Lung (tissue), 11 donors: ENCODE measurements at regions not wholly inside any gene's neighbourhood (a gene's known extent, or its start where the extent isn't known, plus 50 kb on each side); places are given as distances from the start of the nearest gene placed in this dataset.
A peak's percentile ranks its signal among the peaks of the same experiment; 100 is the strongest.

Experiments
- ATAC-seq: fragments of 200-7000 bp; cut with Tn5 transposase; one replicate; pipeline ENCODE4 v1.9.1; 2020; ENCODE audit warnings: moderate number of reproducible peaks; ENCODE audit not compliant: insufficient read depth, low FRiP score
- DNase-seq, 3 donors: peaks; one replicate each; pipeline ENCODE4 v3.0.0-alpha.2; 2013 to 2017
- H3K27ac ChIP-seq, 2 donors: one replicate each; pipeline ENCODE4 v1.5.1; 2013; ENCODE audit warnings: mild to moderate bottlenecking in 2 of 2, moderate library complexity in 2 of 2, control low read depth in 1 of 2, inconsistent platforms in 1 of 2, low read depth in 1 of 2, low read length in 1 of 2
- H3K27me3 ChIP-seq, 3 donors: one replicate each; pipeline ENCODE4 v1.5.1; 2013; ENCODE audit warnings: low read length in 2 of 3; ENCODE audit not compliant: control insufficient read depth in 3 of 3, insufficient read depth in 3 of 3
- H3K36me3 ChIP-seq, 4 donors: one replicate each; pipeline ENCODE4 v1.5.1; 2013; ENCODE audit warnings: low read length in 4 of 4, mild to moderate bottlenecking in 1 of 4, moderate library complexity in 1 of 4; ENCODE audit not compliant: control insufficient read depth in 4 of 4, insufficient read depth in 4 of 4
- H3K4me1 ChIP-seq, 5 donors: one replicate each; pipeline ENCODE4 v1.5.1; 2013; ENCODE audit warnings: low read length in 5 of 5, mild to moderate bottlenecking in 2 of 5, moderate library complexity in 1 of 5; ENCODE audit not compliant: control insufficient read depth in 5 of 5, insufficient read depth in 5 of 5
- H3K4me3 ChIP-seq: one replicate; pipeline ENCODE4 v1.5.1; 2013; ENCODE audit warnings: mild to moderate bottlenecking, control low read depth, moderate library complexity
- H3K9ac ChIP-seq, 2 donors: one replicate each; pipeline ENCODE4 v1.5.1; 2013; ENCODE audit warnings: low read length in 2 of 2, control low read depth in 1 of 2; ENCODE audit not compliant: insufficient read depth in 1 of 2
- H3K9me3 ChIP-seq, 4 donors: one replicate each; pipeline ENCODE4 v1.5.1; 2013; ENCODE audit warnings: low read length in 3 of 4, mild to moderate bottlenecking in 1 of 4, moderate library complexity in 1 of 4; ENCODE audit not compliant: control insufficient read depth in 4 of 4, insufficient read depth in 3 of 4
- WGBS, 2 donors: extraction: QIAGEN DNeasy Blood & Tissue Kit; methylation state at CpG; one replicate each; pipeline ENCODE4 v1.1.7; 2013; 5-methylcytosine and 5-hydroxymethylcytosine counted together
- TF ChIP-seq, protein P1 (sequence below): IDR thresholded peaks from 2 replicates; pipeline ENCODE4 v1.5.1; 2012; ENCODE audit warnings: mild to moderate bottlenecking; ENCODE audit errors: control extremely low read depth, extremely low read depth
- donor health status: control.
- donor health status: control.
- donor health status: Bipolar disorder and iron deficiency.
- donor health status: healthy.
- donor health status: DM: yes; HTN: yes; CAD: no.

DNA sequence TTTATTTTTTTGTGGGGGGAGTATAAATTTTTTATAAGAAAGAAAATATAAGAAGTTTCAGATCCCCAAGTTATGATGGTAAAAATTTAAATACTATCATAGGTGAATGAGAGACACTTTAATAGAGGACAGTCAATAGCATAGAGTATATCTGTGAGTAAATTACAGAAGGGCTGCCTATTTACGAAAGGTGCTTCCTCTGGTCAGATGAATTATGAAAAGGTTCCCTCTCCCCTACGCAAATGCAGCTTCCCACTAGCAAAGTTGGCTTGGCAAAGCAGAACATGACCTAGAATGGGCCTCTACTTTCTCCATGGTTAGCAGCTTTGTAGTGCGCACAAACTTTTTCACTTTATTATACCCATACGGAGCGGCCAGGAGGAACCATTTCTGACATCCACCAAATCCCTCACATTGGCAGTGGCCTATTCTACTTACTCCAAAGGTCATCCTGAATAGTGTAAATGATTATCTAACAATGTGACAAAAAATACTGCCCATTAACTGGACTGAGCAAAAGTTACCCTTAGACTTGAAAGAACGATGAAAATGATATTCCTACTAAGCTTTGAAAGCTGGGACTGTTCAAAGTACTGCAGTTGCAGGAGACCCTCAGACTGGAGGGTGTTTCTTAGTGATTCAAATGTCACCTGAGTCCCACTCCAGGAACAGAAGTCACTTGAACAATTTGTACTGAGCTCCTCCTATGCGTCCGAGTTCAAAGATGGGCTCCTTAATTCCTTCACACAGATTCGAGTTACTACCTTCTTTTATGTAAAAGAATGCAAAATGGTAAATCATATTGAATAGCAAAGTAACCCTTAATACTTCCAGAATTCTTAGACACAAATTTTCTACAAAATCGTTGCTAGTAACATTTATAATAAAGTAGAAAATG lies 148.5 kb downstream of the NOL4 start:
- 85 to 87% methylated on average over 10 of the region's 10 CpGs for WGBS, 2 donors

DNA sequence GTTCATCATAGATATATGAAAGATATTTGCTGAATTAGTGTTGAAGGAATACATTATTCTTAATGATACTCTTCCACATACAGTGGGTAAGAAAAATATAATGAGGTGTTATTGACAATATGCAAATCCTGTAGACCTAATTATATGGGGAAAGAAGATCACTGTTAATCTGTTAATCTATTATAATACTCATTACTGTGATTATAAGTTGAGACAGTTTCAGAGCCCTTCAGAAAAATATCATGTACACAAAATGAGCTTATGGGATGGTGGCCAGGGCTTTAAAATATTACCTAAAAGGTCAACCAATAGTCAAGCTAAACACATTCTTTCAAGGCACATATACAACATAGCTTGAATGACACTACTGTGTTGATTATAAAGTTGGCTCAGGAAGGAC lies 163.5 kb downstream of the NOL4 start:
- TF ChIP-seq, protein P1, sequence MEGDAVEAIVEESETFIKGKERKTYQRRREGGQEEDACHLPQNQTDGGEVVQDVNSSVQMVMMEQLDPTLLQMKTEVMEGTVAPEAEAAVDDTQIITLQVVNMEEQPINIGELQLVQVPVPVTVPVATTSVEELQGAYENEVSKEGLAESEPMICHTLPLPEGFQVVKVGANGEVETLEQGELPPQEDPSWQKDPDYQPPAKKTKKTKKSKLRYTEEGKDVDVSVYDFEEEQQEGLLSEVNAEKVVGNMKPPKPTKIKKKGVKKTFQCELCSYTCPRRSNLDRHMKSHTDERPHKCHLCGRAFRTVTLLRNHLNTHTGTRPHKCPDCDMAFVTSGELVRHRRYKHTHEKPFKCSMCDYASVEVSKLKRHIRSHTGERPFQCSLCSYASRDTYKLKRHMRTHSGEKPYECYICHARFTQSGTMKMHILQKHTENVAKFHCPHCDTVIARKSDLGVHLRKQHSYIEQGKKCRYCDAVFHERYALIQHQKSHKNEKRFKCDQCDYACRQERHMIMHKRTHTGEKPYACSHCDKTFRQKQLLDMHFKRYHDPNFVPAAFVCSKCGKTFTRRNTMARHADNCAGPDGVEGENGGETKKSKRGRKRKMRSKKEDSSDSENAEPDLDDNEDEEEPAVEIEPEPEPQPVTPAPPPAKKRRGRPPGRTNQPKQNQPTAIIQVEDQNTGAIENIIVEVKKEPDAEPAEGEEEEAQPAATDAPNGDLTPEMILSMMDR: no peak
- peak; percentile 23 to 92 (median 88) for DNase-seq
- Histone ChIP-seq H3K36me3 (no peaks in the 10 kb centered on the region), H3K4me3 (no peak overlapping the region), H3K9ac (no peak overlapping the region), H3K27ac (no peak overlapping the region), H3K4me1 (peaks cover 0 to 8% (median 0%) of the 10 kb centered on the region in 5 donors), H3K9me3 (no peaks in the 10 kb centered on the region), H3K27me3 (no peaks in the 10 kb centered on the region)
- ATAC-seq: no peak

More for the DNA sequence above, 148.5 kb downstream of the NOL4 start:
- Histone ChIP-seq H3K27me3 (no peaks in the 10 kb centered on the region), H3K4me3 (no peak overlapping the region), H3K9me3 (no peaks in the 10 kb centered on the region), H3K36me3 (no peaks in the 10 kb centered on the region), H3K4me1 (no peaks in the 10 kb centered on the region), H3K27ac (no peak overlapping the region), H3K9ac (no peak overlapping the region)
- DNase-seq (no peak), ATAC-seq (no peak)
- TF ChIP-seq, protein P1: no peak

DNA sequence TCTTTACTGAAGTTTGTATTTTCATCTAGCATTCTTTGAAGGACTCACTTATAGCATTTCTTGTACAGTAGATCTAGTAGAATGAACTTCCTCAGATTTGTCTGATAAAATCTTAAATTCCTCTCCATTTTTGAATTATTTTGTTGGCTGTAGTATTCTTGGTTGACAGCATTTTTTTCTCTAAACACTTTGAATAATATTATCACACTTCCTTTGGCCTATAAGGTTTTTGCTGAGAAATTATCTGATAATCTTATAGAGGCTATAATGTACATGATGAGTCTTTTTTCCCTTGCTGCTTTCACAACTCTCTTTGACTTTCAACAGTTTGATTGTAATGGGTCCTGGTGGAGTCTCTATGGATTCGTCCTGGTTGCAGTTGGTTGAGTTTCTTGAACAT lies 169.5 kb downstream of the NOL4 start:
- TF ChIP-seq, protein P1: no peak
- H3K4me1 ChIP-seq: no peaks in the 10 kb centered on the region
- 75 to 80% methylated on average over 1 of the region's 1 CpG for WGBS, 2 donors
- peaks cover 0 to 6% (median 0%) of the 10 kb centered on the region in 4 donors for H3K9me3 ChIP-seq
- no peak overlapping the region for H3K27ac ChIP-seq
- H3K36me3 ChIP-seq: no peaks in the 10 kb centered on the region
- H3K27me3 ChIP-seq: no peaks in the 10 kb centered on the region
- no peak for DNase-seq
- no peak overlapping the region for H3K9ac ChIP-seq
- no peak overlapping the region for H3K4me3 ChIP-seq
- no peak for ATAC-seq

DNA sequence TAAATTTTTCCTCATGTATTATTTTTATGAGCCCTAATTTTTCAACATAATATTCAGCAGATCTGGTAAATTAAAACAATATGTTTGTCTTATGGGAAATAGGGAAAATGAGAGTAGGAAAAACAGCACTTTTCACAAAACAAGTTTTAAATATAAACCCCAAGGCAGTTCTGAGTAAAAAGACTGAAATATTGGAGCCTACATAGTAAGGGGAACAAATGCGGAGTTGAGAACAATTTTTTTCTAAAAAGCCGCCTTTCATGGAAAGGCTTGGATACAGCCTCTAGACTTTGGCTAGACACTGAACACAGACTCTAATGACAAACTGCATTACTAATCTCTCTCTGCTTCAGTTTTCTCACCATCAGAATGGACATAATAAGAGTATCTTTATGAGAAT lies 174.1 kb downstream of the NOL4 start:
- DNase-seq: no peak
- Histone ChIP-seq H3K27ac (no peak overlapping the region), H3K36me3 (no peaks in the 10 kb centered on the region), H3K4me1 (no peaks in the 10 kb centered on the region), H3K4me3 (no peak overlapping the region), H3K27me3 (no peaks in the 10 kb centered on the region), H3K9ac (no peak overlapping the region), H3K9me3 (peaks cover 0 to 6% (median 0%) of the 10 kb centered on the region in 4 donors)
- TF ChIP-seq, protein P1: no peak
- WGBS, 2 donors: 96 to 97% methylated on average over 2 of the region's 2 CpGs
- no peak for ATAC-seq
